ENCODE measurements at regions not wholly inside any gene's neighbourhood (a gene's known extent, or its start where the extent isn't known, plus 50 kb on each side); places are given as distances from the start of the nearest gene placed in this dataset.

GRCh38 chr11:129307162-129307561 is 68.5 kb upstream of the BARX2 start:
- H3K4me2 ChIP-seq: no peak overlapping the region
- no peaks in the 10 kb centered on the region for H3K4me1 ChIP-seq (ENCODE audit: insufficient read depth)
- no peak overlapping the region for H3K4me3 Mint-ChIP-seq
- no peaks in the 10 kb centered on the region for H3F3A ChIP-seq (replicated peaks; ENCODE audit: low read depth)
- no peaks in the 10 kb centered on the region for H3K27me3 ChIP-seq (ENCODE audit: insufficient read depth)
- no peak for DNase-seq (ENCODE audit: low spot score)
- H3K4me1 Mint-ChIP-seq: no peaks in the 10 kb centered on the region; the same call in 2 of the 3 replicates
- H3K79me2 ChIP-seq (replicated peaks; ENCODE audit: insufficient read depth): no peaks in the 10 kb centered on the region
- no peak overlapping the region for H3K4me3 ChIP-seq
- peaks cover 6% of the 10 kb centered on the region; the same call in 2 of the 3 replicates for H3K9me3 Mint-ChIP-seq
- no peaks in the 10 kb centered on the region for H3K36me3 ChIP-seq (ENCODE audit: insufficient read depth)
- no peak overlapping the region for H2AFZ ChIP-seq
- H3K27ac ChIP-seq (ENCODE audit: low read depth): no peak overlapping the region
- no peak overlapping the region for H3K27ac Mint-ChIP-seq
- TF ChIP-seq ETS1 (IDR thresholded peaks at IDR 0.05) (no peak), REST (IDR thresholded peaks at IDR 0.05; ENCODE audit: unreplicated experiment) (no peak), POLR2AphosphoS5 (IDR thresholded peaks at IDR 0.05; ENCODE audit: low read depth) (no peak), CREB1 (CRISPR knock-in tag; IDR thresholded peaks at IDR 0.05; ENCODE audit: low read depth) (no peak), STAT1 (IDR thresholded peaks at IDR 0.05; ENCODE audit: unreplicated experiment) (no peak), ZNF462 (CRISPR knock-in tag; IDR thresholded peaks at IDR 0.05) (no peak), NANOG (IDR thresholded peaks at IDR 0.05; ENCODE audit: borderline replicate concordance) (no peak), CTCF (conservative IDR thresholded peaks at IDR 0.05; ENCODE audit: low read depth in 2 of 2) (no peak), ZNF114 (CRISPR knock-in tag; IDR thresholded peaks at IDR 0.05) (no peak), ZNF331 (CRISPR knock-in tag; IDR thresholded peaks at IDR 0.05; ENCODE audit: low read depth) (no peak), JUNB (IDR thresholded peaks at IDR 0.05; ENCODE audit: unreplicated experiment) (no peak), EZH2 (IDR thresholded peaks at IDR 0.05; ENCODE audit: low read depth, unreplicated experiment) (no peak), EZH2phosphoT487 (IDR thresholded peaks at IDR 0.05; ENCODE audit: unreplicated experiment) (no peak)
- ATAC-seq: no peak
- no peaks in the 10 kb centered on the region for H3K9me2 ChIP-seq (ENCODE audit: insufficient read depth)
- H3K27me3 Mint-ChIP-seq (ENCODE audit: insufficient read depth, low read depth, poor library complexity): peaks cover 7% of the 10 kb centered on the region
- no peaks in the 10 kb centered on the region for H3K36me3 Mint-ChIP-seq (ENCODE audit: low read depth)
- H4K20me1 ChIP-seq (replicated peaks; ENCODE audit: insufficient read depth): no peaks in the 10 kb centered on the region

All from GM23338 (cell line).